Heart left ventricle (tissue), 16 donors: ENCODE measurements at regions not wholly inside any gene's neighbourhood (a gene's known extent, or its start where the extent isn't known, plus 50 kb on each side); places are given as distances from the start of the nearest gene placed in this dataset.

ENCODE experiments used
- ATAC-seq, 4 donors: fragments of 200-7000 bp; cut with Tn5 transposase; one replicate each; pipeline ENCODE4 v1.9.1; 2020 to 2022; ENCODE audit warnings: moderate library complexity in 4 of 4, mild to moderate bottlenecking in 3 of 4, moderate number of reproducible peaks in 1 of 4
- DNase-seq, 5 donors: peaks; one replicate each; pipeline ENCODE4 v3.0.0-alpha.2; 2020
- H3K27ac ChIP-seq, 12 donors: fragments of 200-600 bp; sonication (generic) in 4 of 12; one replicate each; pipeline versions ENCODE4 v1.5.0 to v1.8.0; 2016 to 2022; ENCODE audit warnings: mild to moderate bottlenecking in 2 of 12
- H3K27me3 ChIP-seq, 9 donors: fragments of 200-600 bp; sonication (generic) in 2 of 9; one replicate each; pipeline versions ENCODE4 v1.5.1 to v1.8.0; 2016 to 2022; ENCODE audit warnings: mild to moderate bottlenecking in 3 of 9
- H3K36me3 ChIP-seq, 9 donors: fragments of 200-600 bp; sonication (generic) in 2 of 9; one replicate each; pipeline versions ENCODE4 v1.5.0 to v1.8.0; 2018 to 2022; ENCODE audit warnings: mild to moderate bottlenecking in 2 of 9
- H3K4me1 ChIP-seq, 12 donors: fragments of 200-600 bp; sonication (generic) in 4 of 12; one replicate each; pipeline versions ENCODE4 v1.5.0 to v1.8.0; 2016 to 2022; ENCODE audit warnings: mild to moderate bottlenecking in 3 of 12
- H3K4me3 ChIP-seq, 12 donors: fragments of 200-600 bp; sonication (generic) in 4 of 12; one replicate each; pipeline versions ENCODE4 v1.5.0 to v1.8.0; 2017 to 2022; ENCODE audit warnings: mild to moderate bottlenecking in 9 of 12, moderate library complexity in 4 of 12
- H3K9me3 ChIP-seq, 12 donors: fragments of 200-600 bp; sonication (generic) in 4 of 12; one replicate each; pipeline versions ENCODE4 v1.5.0 to v1.8.0; 2016 to 2022; ENCODE audit warnings: mild to moderate bottlenecking in 1 of 12
- POLR2A ChIP-seq, 2 donors: fragments of 450-650 bp; IDR thresholded peaks; one replicate each; pipeline ENCODE4 v1.6.1; 2017; ENCODE audit warnings: antibody characterized with exemption in 2 of 2, mild to moderate bottlenecking in 2 of 2, moderate library complexity in 2 of 2
- WGBS, 4 donors: extraction: QIAGEN DNeasy Blood & Tissue Kit in 2 of 4; methylation state at CpG; one replicate each; pipeline versions ENCODE4 v1.1.5 to v1.1.7; 2013 to 2018; 5-methylcytosine and 5-hydroxymethylcytosine counted together
- intact Hi-C, 10 donors: fragments of 100-400 bp; cut with DNase I; formaldehyde crosslinking; loops; one replicate each; pipeline versions ENCODE4 v1.11.1 to v1.14.2; 2022
- TF ChIP-seq, protein P1 (sequence below), 12 donors: fragments of 200-600 bp; sonication (generic) in 4 of 12; IDR thresholded peaks; one replicate each; pipeline versions ENCODE4 v1.5.0 to v1.8.0; 2018 to 2022; ENCODE audit warnings: antibody characterized with exemption in 12 of 12, mild to moderate bottlenecking in 5 of 12
- donor health status: ischemic (EF 13 %, LVEDD 7.1; RV severe dilation, severe dysfunction).
- donor health status: healthy with polysubstance abuse.
- donor health status: DM: no; HTN: yes; CAD: no.
- donor health status: DM: no; HTN: no; CAD: no.
- donor health status: ischemic (EF 25% LVEDD 6.9; RV normal size, moderate dysfunction).
- donor health status: ischemic (EF 25% LVEDD 5.7; RV mildly dilated, moderate dysfunction).
- donor health status: healthy.
- donor health status: DM: yes; HTN: yes; CAD: no.
- donor health status: ischemic (EF 35%, LVEDD 5.7; RV mildly dilated, moderate dysfunction).
- donor health status: nonischemic (EF 11% LVEDD 7.7; RV severe dilation, severe dysfunction).
- donor health status: DM: yes; HTN: yes; CAD: no.
- donor health status: PGD.
- donor health status: ischemic (EF 29% LVEDD 5.4; RV normal size, mild dysfunction).
- donor health status: nonischemic (EF 23%, LVEDD 6.1; RV moderate dilation, normal function).

DNA sequence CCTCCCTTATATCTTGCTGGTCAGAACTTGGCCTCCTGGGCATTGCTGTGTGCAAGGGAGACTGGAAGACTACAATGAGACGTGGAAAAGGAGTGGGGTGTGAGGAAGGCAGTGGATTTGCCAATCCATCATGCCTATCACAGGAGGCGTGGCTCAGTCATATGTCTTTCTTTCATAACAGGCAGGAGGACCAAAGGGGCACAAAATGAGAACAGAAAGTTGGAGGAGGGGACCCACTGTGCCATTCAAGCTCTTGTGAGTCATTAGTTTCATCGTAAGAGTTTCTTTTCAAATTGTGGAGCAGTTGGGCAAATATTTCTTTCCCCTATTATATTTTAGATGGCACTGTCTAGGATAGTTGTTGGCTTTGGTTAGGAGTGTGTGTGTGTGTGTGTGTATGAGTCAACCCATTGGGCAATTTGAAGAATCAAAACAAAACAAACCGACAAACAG lies 471.5 kb downstream of the TSHZ3 start:
- no peaks in the 10 kb centered on the region for H3K36me3 ChIP-seq
- TF ChIP-seq, protein P1, sequence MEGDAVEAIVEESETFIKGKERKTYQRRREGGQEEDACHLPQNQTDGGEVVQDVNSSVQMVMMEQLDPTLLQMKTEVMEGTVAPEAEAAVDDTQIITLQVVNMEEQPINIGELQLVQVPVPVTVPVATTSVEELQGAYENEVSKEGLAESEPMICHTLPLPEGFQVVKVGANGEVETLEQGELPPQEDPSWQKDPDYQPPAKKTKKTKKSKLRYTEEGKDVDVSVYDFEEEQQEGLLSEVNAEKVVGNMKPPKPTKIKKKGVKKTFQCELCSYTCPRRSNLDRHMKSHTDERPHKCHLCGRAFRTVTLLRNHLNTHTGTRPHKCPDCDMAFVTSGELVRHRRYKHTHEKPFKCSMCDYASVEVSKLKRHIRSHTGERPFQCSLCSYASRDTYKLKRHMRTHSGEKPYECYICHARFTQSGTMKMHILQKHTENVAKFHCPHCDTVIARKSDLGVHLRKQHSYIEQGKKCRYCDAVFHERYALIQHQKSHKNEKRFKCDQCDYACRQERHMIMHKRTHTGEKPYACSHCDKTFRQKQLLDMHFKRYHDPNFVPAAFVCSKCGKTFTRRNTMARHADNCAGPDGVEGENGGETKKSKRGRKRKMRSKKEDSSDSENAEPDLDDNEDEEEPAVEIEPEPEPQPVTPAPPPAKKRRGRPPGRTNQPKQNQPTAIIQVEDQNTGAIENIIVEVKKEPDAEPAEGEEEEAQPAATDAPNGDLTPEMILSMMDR (IDR thresholded peaks at IDR 0.05), result no peak
- TF ChIP-seq POLR2A (IDR thresholded peaks at IDR 0.05), result no peak
- 57 to 70% (median 68%) methylated on average over 4 of the region's 4 CpGs for WGBS, 4 donors
- no peak overlapping the region for H3K4me3 ChIP-seq
- no peaks in the 10 kb centered on the region for H3K9me3 ChIP-seq
- no peak for DNase-seq
- peaks cover 0 to 4% (median 0%) of the 10 kb centered on the region in 9 donors for H3K27me3 ChIP-seq
- peak in 2 of 4 donors; percentile 53 to 64 for ATAC-seq
- no peak overlapping the region for H3K27ac ChIP-seq
- peaks cover 0 to 10% (median 0%) of the 10 kb centered on the region in 12 donors for H3K4me1 ChIP-seq
- intact Hi-C loops, result no loop called here

DNA sequence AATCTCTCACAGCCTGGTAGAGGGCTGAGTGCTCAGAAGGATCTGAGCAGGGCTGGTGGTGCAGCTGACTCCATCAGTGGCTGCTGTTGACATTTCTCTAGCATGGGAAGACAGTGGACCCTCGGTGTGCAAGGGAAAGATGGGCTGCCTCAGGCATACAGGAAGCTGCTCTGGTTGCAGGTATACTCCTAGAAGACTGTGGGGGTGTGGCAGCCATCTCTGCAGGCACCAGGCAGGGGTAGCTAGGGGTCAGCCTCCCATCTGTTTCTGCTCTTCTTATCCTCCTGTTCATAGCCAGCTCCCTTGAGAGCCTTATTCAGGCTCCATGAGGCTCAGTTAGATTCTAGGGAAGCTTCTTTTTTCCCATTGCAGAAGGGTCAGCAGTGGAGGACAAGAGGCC lies 475.5 kb downstream of the TSHZ3 start:
- Histone ChIP-seq H3K4me3 (no peak overlapping the region), H3K9me3 (no peaks in the 10 kb centered on the region), H3K36me3 (no peaks in the 10 kb centered on the region), H3K27ac (no peak overlapping the region), H3K27me3 (peaks cover 0 to 6% (median 0%) of the 10 kb centered on the region in 9 donors), H3K4me1 (peaks cover 0 to 8% (median 0%) of the 10 kb centered on the region in 12 donors)
- DNase-seq (no peak), ATAC-seq (no peak)
- intact Hi-C loops, result no loop called here
- TF ChIP-seq, protein P1 (IDR thresholded peaks at IDR 0.05), result no peak
- TF ChIP-seq POLR2A (IDR thresholded peaks at IDR 0.05), result no peak
- WGBS, 4 donors, result 58 to 100% (median 74%) methylated on average over 1 of the region's 1 CpG

DNA sequence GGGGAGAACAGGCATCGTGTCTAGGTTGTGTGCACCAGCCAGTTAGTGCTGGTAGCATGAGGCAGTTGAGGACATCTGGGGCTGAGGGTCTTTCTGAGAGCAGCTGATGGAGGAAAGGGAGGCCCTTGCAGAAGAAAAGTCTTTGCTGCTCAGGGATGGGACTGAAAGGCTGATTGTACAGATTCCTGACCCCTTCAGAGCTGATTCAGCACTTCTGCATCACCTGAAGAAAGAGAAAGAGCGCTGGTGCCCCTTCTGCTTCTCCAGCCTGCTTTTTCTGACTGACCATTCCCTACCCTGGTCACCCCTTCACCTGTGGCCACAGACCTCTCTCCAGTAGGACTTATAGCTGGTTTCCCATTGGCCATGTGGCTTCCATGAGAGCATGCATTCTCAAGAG lies 476.2 kb downstream of the TSHZ3 start:
- H3K36me3 ChIP-seq, result no peaks in the 10 kb centered on the region
- H3K9me3 ChIP-seq, result peaks cover 0 to 3% (median 0%) of the 10 kb centered on the region in 12 donors
- peaks cover 0 to 10% (median 0%) of the 10 kb centered on the region in 9 donors for H3K27me3 ChIP-seq
- H3K4me3 ChIP-seq, result no peak overlapping the region
- peaks cover 0 to 1% (median 0%) of the 10 kb centered on the region in 12 donors for H3K4me1 ChIP-seq
- TF ChIP-seq POLR2A (IDR thresholded peaks at IDR 0.05), result no peak
- TF ChIP-seq, protein P1 (IDR thresholded peaks at IDR 0.05), result no peak
- ATAC-seq, result no peak
- DNase-seq, result no peak
- 73 to 77% (median 75%) methylated on average over 2 of the region's 2 CpGs for WGBS, 4 donors
- intact Hi-C loops, result no loop called here
- no peak overlapping the region for H3K27ac ChIP-seq

DNA sequence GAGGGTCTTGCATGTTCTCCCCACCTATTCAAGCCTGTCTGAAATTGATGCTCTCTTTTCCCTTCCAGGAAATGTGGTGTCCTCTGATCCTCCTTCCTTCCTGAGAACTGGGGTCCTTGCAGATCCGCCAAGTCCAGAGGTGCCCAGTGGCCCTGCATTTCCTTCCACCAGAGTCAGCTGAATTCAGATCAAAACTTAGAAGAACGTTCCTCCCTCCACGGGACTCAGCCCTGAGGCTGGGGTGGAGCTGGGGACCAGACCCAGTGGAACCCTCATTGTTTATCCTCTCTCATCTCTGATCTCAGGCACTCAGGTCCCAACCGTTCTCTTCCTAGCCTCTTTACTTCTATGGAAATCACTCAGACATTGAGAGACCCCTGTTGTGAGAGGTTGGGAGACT lies 477.3 kb downstream of the TSHZ3 start:
- no peak for TF ChIP-seq POLR2A (IDR thresholded peaks at IDR 0.05)
- TF ChIP-seq, protein P1 (IDR thresholded peaks at IDR 0.05), result no peak
- Histone ChIP-seq H3K4me3 (no peak overlapping the region), H3K27ac (no peak overlapping the region), H3K36me3 (no peaks in the 10 kb centered on the region), H3K9me3 (peaks cover 0 to 8% (median 0%) of the 10 kb centered on the region in 12 donors), H3K27me3 (peaks cover 0 to 10% (median 0%) of the 10 kb centered on the region in 9 donors), H3K4me1 (no peaks in the 10 kb centered on the region)
- ATAC-seq (no peak), DNase-seq (no peak)
- intact Hi-C loops, result no loop called here
- 70 to 84% (median 76%) methylated on average over 4 of the region's 4 CpGs for WGBS, 4 donors
